Stomach (tissue), 4 donors: ENCODE measurements at regions not wholly inside any gene's neighbourhood (a gene's known extent, or its start where the extent isn't known, plus 50 kb on each side); places are given as distances from the start of the nearest gene placed in this dataset.

ENCODE experiments used
- EP300 ChIP-seq: sonication (generic); formaldehyde crosslinking; IDR thresholded peaks from one replicate; pipeline ENCODE4 v1.6.1; 2017; ENCODE audit warnings: antibody characterized with exemption
- POLR2A ChIP-seq, 4 donors: fragments of 450-650 bp; IDR thresholded peaks; one replicate each; pipeline ENCODE4 v1.6.1; 2016; ENCODE audit warnings: antibody characterized with exemption in 4 of 4, control low read depth in 2 of 4, mild to moderate bottlenecking in 1 of 4, moderate library complexity in 1 of 4
- POLR2AphosphoS5 ChIP-seq, 3 donors: sonication (generic); formaldehyde crosslinking; IDR thresholded peaks; one replicate each; pipeline ENCODE4 v1.6.1; 2016; ENCODE audit warnings: antibody characterized with exemption in 3 of 3
- TF ChIP-seq, protein P1 (sequence below), 7 experiments: fragments of 450-650 bp in 4 of 7; fragments of 200-600 bp in 3 of 7; sonication (generic) in 3 of 7; IDR thresholded peaks; one replicate each; pipeline ENCODE4 v1.5.1; 2016 to 2019; ENCODE audit warnings: antibody characterized with exemption in 7 of 7, control low read depth in 2 of 7, mild to moderate bottlenecking in 1 of 7

DNA sequence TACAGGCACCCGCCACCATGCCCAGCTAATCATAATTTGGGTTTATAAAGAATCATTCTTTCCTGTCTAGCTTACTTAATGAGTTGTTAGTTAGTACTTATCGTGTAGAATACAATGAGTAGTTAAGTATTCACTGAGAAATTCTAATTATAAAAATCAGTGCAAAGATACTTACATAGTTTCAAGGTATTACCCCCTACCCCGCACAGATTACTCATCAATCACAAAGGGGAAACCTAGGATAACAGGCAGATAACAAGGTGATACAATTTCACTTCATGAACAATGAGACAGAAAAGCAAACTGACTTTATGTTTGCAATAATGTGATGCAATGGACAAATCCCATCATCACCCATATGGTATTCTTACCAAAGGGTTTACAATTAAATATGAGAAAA lies 109.6 kb downstream of the FAM174A start:
- no peak for TF ChIP-seq POLR2AphosphoS5 (IDR thresholded peaks at IDR 0.05)
- TF ChIP-seq POLR2A (IDR thresholded peaks at IDR 0.05): no peak
- TF ChIP-seq, protein P1, sequence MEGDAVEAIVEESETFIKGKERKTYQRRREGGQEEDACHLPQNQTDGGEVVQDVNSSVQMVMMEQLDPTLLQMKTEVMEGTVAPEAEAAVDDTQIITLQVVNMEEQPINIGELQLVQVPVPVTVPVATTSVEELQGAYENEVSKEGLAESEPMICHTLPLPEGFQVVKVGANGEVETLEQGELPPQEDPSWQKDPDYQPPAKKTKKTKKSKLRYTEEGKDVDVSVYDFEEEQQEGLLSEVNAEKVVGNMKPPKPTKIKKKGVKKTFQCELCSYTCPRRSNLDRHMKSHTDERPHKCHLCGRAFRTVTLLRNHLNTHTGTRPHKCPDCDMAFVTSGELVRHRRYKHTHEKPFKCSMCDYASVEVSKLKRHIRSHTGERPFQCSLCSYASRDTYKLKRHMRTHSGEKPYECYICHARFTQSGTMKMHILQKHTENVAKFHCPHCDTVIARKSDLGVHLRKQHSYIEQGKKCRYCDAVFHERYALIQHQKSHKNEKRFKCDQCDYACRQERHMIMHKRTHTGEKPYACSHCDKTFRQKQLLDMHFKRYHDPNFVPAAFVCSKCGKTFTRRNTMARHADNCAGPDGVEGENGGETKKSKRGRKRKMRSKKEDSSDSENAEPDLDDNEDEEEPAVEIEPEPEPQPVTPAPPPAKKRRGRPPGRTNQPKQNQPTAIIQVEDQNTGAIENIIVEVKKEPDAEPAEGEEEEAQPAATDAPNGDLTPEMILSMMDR (IDR thresholded peaks at IDR 0.05): no peak
- no peak for TF ChIP-seq EP300
